ENCODE measurements at regions not wholly inside any gene's neighbourhood (a gene's known extent, or its start where the extent isn't known, plus 50 kb on each side); places are given as distances from the start of the nearest gene placed in this dataset.

DNA sequence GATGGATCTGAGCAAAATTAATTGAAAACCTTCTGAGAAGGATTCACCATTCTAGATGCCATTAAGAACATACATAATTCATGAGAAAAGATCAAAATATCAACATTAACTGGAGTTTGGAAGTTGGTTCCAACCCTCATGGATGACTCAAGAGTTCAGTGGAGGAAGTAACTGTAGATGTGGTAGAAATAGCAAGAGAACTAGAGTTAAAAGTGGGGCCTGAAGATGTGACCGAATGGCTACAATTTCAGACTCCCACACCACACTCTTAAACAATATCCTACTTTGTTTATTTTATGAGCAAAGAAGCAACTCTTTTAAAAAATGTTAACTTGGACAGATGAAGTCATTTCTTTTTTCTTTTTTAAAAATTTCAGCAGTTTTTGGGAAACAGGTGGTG lies 354.3 kb downstream of the KLF12 start:
- no peak for TF ChIP-seq RCOR1 (IDR thresholded peaks at IDR 0.05; ENCODE audit: insufficient replicate concordance, low read length)
- no peak for TF ChIP-seq POLR2A (IDR thresholded peaks at IDR 0.05; ENCODE audit: low read depth, low read length)
- no peak for TF ChIP-seq FOS (IDR thresholded peaks at IDR 0.05; ENCODE audit: low read depth, low read length)
- no peak for TF ChIP-seq CHD1 (IDR thresholded peaks at IDR 0.05; ENCODE audit: low read depth, low read length)
- TF ChIP-seq, protein P1, sequence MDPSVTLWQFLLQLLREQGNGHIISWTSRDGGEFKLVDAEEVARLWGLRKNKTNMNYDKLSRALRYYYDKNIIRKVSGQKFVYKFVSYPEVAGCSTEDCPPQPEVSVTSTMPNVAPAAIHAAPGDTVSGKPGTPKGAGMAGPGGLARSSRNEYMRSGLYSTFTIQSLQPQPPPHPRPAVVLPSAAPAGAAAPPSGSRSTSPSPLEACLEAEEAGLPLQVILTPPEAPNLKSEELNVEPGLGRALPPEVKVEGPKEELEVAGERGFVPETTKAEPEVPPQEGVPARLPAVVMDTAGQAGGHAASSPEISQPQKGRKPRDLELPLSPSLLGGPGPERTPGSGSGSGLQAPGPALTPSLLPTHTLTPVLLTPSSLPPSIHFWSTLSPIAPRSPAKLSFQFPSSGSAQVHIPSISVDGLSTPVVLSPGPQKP (IDR thresholded peaks at IDR 0.05; ENCODE audit: borderline replicate concordance, low read depth, low read length), result no peak
- no peak for TF ChIP-seq NFE2L2 (IDR thresholded peaks at IDR 0.05; ENCODE audit: low read depth, low read length)
- TF ChIP-seq RFX5 (IDR thresholded peaks at IDR 0.05; ENCODE audit: low read depth, low read length), result no peak
- no peak for TF ChIP-seq MXI1 (IDR thresholded peaks at IDR 0.05; ENCODE audit: borderline replicate concordance, low read depth, low read length)
- TF ChIP-seq MAFK (IDR thresholded peaks at IDR 0.05; ENCODE audit: low read depth, low read length), result no peak
- TF ChIP-seq RAD21 (IDR thresholded peaks at IDR 0.05; ENCODE audit: low read length), result no peak
- TF ChIP-seq SMC3 (IDR thresholded peaks at IDR 0.05; ENCODE audit: low read depth, low read length), result no peak
- no peak for TF ChIP-seq CEBPB (IDR thresholded peaks at IDR 0.05; ENCODE audit: low read depth, low read length)
- TF ChIP-seq, protein P2, sequence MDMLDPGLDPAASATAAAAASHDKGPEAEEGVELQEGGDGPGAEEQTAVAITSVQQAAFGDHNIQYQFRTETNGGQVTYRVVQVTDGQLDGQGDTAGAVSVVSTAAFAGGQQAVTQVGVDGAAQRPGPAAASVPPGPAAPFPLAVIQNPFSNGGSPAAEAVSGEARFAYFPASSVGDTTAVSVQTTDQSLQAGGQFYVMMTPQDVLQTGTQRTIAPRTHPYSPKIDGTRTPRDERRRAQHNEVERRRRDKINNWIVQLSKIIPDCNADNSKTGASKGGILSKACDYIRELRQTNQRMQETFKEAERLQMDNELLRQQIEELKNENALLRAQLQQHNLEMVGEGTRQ (IDR thresholded peaks at IDR 0.05; ENCODE audit: low read depth, low read length), result no peak
- TF ChIP-seq, protein P3, sequence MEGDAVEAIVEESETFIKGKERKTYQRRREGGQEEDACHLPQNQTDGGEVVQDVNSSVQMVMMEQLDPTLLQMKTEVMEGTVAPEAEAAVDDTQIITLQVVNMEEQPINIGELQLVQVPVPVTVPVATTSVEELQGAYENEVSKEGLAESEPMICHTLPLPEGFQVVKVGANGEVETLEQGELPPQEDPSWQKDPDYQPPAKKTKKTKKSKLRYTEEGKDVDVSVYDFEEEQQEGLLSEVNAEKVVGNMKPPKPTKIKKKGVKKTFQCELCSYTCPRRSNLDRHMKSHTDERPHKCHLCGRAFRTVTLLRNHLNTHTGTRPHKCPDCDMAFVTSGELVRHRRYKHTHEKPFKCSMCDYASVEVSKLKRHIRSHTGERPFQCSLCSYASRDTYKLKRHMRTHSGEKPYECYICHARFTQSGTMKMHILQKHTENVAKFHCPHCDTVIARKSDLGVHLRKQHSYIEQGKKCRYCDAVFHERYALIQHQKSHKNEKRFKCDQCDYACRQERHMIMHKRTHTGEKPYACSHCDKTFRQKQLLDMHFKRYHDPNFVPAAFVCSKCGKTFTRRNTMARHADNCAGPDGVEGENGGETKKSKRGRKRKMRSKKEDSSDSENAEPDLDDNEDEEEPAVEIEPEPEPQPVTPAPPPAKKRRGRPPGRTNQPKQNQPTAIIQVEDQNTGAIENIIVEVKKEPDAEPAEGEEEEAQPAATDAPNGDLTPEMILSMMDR (conservative IDR thresholded peaks at IDR 0.05; ENCODE audit: low read depth, low read length), result no peak
- H3K23ac ChIP-seq (ENCODE audit: low read depth, low read length), result no peak overlapping the region

More for the DNA sequence above, 354.3 kb downstream of the KLF12 start:
- no peak overlapping the region for H2BK5ac ChIP-seq (ENCODE audit: low read depth, low read length, poor library complexity, severe bottlenecking)
- no peak overlapping the region for H3K9ac ChIP-seq (ENCODE audit: low read depth, low read length)
- H3K4ac ChIP-seq (ENCODE audit: low read depth, low read length), result no peak overlapping the region
- H2AFZ ChIP-seq (replicated peaks; ENCODE audit: low read length, poor library complexity), result no peak overlapping the region
- H3K56ac ChIP-seq (ENCODE audit: extremely low read depth, insufficient read depth, low read length), result no peak overlapping the region
- BruUV-seq (replicated peaks), result no TSS peak
- no peak overlapping the region for H4K91ac ChIP-seq (ENCODE audit: insufficient read depth, low read depth, low read length)
- no peak overlapping the region for H2AK9ac ChIP-seq (replicated peaks; ENCODE audit: low read depth, low read length, poor library complexity)
- H4K5ac ChIP-seq (ENCODE audit: low read depth, low read length), result no peak overlapping the region
- peaks cover 6% of the 10 kb centered on the region for H3K9me1 ChIP-seq (ENCODE audit: insufficient read depth, low read length)
- peak; percentile 40 for ATAC-seq (ENCODE audit: low read depth)
- ChIA-PET POLR2A (ENCODE audit: unreplicated experiment) (no interaction called here), CTCF (no interaction called here)
- H3K4me1 ChIP-seq (ENCODE audit: control insufficient read depth, insufficient read depth, low read length), result peaks cover 11% of the 10 kb centered on the region
- H2BK15ac ChIP-seq (ENCODE audit: low read depth, low read length), result no peak overlapping the region
- no peak overlapping the region for H2BK120ac ChIP-seq (ENCODE audit: low read depth, low read length)
- no peak overlapping the region for H3K18ac ChIP-seq (ENCODE audit: low read depth, low read length)
- H3K27me3 ChIP-seq (ENCODE audit: control insufficient read depth, insufficient read depth, low read length), result no peaks in the 10 kb centered on the region
- peaks cover 3% of the 10 kb centered on the region; the same call in 1 of the 2 replicates for H4K20me1 ChIP-seq (ENCODE audit: insufficient read depth, low read length)
- in situ Hi-C loops (cut with MboI; ENCODE audit: low sequenced_read_pairs) (no loop called here), intact Hi-C loops (cut with micrococcal nuclease) (loop anchor here (1.0 kb wide), 1 partner anchor 9 kb away; no protein-coding TSS in a partner anchor), dilution Hi-C loops (cut with HindIII; ENCODE audit: low sequenced_read_pairs, unreplicated experiment) (no loop called here)
- no peak overlapping the region for H3K4me2 ChIP-seq (ENCODE audit: low read depth, low read length)
- no peak overlapping the region for H3K14ac ChIP-seq (replicated peaks; ENCODE audit: low read depth, low read length)
- peaks cover 8 to 29% of the 10 kb centered on the region in 2 experiments; a peak in 3 of 4 replicates for H3K79me1 ChIP-seq (ENCODE audit: low read depth in 1 of 2, low read length in 2 of 2)
- no CpG with 5 or more reads among the region's 1 CpG for WGBS, 2 experiments (ENCODE audit: extremely low coverage in 2 of 2, insufficient read length in 1 of 2)
- no peak overlapping the region for H4K8ac ChIP-seq (ENCODE audit: low read depth in 2 of 2, low read length in 2 of 2)
- H3K36me3 ChIP-seq (ENCODE audit: control insufficient read depth, insufficient read depth, low read length), result no peaks in the 10 kb centered on the region
- peak; percentile 53 for DNase-seq
- H3K9me3 ChIP-seq (ENCODE audit: control insufficient read depth, insufficient read depth, low read length), result no peaks in the 10 kb centered on the region
- no peak overlapping the region for H2BK20ac ChIP-seq (ENCODE audit: low read depth, low read length)
- H2AK5ac ChIP-seq (ENCODE audit: low read depth, low read length), result no peak overlapping the region
- no peak overlapping the region for H3K4me3 ChIP-seq (ENCODE audit: insufficient read depth, low read depth, low read length)
- no peak overlapping the region for H3K27ac ChIP-seq (ENCODE audit: insufficient read depth, low read length)
